Activated gamma-delta T cell (primary cell): ENCODE measurements at regions not wholly inside any gene's neighbourhood (a gene's known extent, or its start where the extent isn't known, plus 50 kb on each side); places are given as distances from the start of the nearest gene placed in this dataset.
"Not testable (repeated sequence)": the region's sequence is repeated elsewhere in the genome, so short reads cannot be mapped to it uniquely, and the experiment has no call there.

ENCODE experiments used
- DNase-seq: peaks from one replicate; lab custom pipeline; 2025; lab: John Stamatoyannopoulos, UW

DNA sequence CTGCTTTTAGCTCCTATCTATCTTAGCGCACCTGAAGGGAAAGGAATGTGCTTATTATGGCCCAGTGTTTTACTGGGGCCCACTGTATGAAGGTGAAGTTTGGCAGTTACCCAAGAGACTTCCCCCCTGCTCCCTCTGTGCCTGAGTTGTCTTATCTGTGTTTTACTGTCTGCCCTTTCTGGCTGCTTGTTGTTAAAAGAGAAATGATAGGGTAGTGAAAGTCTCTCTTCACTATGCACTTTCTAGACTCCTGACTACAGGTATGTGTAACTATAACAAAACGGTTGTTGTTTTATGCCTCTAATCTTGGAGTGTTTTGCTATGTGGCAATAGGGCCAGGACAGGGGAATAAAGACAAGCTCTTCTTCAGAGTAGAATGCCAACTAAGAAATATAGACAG is 326.9 kb downstream of the KIF20B start:
- no peak for DNase-seq

DNA sequence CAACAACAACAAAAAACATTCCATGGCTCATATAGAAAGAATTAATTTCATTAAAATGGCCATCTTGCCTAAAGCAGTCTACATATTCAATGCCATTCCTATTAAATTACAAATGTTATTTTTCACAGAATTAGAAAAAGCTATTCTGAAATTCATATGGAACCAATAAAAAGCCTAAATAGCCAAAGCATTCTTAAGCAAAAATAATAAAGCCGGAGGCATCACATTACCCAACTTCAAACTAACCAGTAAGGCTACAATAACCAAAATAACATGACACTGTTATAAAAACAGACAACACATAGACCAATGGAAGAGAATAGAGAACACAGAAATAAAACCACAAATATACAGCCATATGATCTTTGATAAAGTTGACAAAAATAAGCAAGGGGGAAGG is 330.4 kb downstream of the KIF20B start:
- DNase-seq = no peak

DNA sequence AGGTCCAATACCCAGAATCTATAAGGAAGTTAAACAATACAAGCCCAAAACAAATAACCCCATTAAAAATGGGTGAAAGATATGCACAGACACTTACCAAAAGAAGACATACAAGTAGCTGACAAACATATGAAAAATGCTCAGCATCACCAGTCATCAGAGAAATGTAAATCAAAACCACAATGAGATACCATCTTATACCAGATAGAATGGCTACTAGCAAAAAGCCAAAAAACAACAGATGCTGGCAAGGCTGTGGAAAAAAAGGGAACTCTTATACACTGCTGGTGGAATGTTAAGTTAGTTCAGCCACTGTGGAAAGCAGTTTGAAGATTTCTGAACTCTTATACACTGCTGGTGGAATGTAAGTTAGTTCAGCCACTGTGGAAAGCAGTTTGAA is 331.1 kb downstream of the KIF20B start:
- DNase-seq = no peak

DNA sequence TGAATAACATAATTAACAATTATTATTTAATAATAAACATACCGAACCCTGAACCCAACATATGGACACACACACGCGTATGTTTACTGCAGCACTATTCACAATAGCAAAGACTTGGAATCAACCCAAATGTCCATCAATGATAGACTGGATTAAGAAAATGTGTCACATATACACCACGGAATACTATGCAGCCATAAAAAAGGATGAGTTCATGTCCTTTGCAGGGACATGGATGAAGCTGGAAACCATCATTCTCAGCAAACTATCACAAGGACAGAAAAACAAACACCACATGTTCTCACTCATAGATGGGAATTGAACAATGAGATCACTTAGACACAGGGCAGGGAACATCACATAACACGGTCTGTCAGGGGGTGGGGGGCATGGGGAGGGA is 333.5 kb downstream of the KIF20B start:
- DNase-seq = not testable (repeated sequence)

DNA sequence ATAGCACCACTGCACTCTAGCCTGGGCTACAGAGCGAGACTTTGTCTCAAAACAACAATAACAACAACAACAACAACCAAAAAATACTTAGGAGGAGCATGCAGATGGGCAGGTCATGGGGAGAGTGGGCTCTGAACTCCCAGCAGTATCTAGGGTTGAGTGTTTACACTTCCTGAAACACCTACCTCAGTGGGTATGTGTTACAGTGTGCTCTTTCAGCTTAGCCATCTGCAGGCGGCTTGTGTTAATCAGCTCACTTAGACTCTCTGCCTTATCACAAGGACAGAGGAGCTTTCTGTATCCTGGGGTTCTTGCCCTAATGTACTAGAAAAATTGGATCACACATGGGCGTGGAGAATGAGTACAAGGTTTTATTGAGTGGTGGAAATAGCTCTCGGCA is 340.2 kb downstream of the KIF20B start:
- DNase-seq = no peak

DNA sequence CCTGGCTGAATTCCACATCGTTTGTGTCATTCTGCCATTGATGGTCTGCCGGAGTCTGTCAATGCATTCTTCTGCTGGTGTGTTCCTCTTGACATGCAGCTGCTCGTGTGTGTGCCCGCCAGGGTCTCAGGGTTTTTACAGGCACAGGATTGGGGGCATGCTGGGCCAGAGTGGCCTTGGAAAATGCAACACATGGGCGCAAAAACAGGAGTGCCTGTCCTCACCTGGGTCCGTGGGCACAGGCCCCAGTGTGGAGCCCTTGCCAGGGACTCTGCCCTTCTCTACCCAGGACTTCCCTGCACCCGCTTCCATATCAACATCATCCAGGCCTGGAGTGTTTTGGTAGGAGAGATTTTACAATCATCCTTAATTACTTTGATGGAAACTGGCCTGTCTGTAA is 340.7 kb downstream of the KIF20B start:
- no peak for DNase-seq

DNA sequence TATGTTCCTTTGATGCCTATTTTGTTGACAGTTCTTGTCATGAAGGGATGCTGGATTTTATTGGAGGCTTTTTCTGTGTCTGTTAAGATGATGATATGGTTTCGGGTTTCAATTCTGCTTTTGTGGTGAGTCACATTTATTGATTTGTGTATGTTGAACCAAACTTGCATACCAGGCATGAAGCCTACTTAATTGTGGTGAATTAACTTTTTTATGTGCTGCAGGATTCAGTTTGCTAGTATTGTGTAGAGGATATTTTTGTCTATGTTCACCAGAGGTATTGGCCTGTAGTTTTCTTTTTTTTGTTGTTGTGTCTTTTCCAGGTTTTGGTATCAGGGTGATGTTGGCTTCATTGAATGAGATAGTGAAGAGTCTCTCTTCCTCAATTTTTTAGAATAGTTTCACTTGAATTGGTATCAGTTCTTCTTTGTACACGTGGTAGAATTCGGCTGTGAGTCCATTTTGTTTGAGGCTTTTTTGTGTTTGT is 345.9 kb downstream of the KIF20B start:
- no peak for DNase-seq

DNA sequence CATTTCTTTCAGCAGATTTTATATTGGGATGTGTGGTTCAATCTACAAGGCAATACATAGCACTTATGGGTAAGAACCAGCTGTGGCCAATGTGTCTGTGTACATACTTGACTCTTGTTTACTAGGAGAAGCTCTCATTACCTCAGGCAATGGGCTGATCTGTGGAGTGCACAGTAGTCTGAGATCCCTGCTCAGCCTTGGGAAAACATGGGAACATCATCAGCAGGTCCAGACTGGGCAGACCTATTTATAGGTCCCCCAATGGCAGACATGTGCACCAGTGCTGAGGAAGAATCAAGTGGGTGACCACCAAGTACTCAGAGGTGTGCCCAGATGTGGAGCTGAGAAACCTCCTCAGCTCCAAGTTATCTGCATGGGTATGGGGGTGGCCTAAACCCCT is 349.7 kb downstream of the KIF20B start:
- no peak for DNase-seq

DNA sequence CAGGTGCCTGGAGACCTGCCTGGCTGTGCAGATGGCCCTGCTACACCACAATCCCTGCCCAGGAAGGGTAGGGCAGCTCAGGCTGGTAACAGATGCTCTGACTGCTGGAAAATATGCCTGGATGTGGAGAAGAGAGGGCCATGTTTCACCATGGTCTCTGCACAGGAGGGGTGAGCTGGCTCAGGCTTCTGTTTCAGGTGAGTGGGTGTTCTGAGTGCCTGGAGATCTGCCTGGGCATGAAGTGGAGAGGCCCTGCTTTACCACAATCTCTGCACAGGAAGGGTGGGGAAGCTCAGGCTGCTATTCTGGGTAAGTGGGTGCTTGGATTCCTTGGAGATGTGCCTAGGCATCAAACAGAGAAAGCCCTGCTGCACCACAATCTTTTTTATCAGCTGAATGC is 350.1 kb downstream of the KIF20B start:
- no peak for DNase-seq

DNA sequence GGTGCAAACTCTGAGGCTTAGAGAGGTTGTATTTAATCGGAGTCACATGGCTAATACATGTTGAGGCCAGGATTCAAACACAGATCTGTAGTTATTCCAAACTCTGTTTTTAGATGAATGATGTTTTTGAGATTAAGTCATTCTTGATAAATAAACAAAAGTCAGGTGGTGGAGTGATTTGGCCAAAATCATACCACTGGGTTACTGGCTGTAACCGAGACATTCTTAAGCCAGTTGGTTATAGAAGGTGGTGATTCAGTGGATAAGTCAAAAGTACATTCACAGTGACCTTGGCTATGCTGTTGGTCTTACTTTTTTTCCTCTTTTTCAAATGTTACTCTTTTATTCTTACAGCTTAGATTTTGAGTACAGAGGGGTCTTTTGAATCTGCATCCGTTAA is 361.4 kb downstream of the KIF20B start:
- DNase-seq = no peak

DNA sequence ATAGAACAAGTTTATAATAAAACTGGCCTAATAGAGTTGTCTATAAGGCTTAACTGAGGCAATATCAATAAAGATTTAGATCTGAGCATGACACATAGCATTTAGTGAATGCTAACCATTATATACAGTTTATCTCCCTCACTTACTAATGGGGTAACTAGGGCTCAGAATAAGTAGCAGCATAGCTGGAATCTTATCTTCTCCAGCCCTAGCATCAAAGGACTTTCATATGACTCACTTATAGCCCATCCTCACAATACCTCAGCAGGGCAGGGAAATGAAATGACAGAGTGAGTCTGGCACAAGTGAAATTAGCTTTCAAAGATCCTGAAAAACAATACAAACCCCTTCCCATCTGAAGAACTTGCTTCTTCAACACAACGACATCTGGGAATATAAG is 362.9 kb downstream of the KIF20B start:
- no peak for DNase-seq

DNA sequence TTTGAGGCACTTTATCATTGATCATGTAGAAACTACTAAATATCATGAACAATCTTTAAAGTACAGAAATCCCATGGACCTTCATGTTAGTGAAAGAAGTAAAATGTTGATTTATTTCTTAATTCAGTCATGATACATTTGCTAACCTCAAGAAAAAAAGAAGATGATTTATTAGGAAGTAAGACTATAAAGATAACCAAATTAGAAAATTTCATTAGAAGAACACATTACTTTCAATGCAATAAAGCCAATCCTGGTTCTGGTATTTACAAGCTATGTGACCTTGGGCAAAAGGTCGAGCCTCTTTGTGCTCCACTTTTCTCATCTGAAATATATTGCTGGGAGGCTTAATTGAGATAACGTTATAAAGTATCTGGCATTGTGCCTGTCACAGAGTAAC is 365.0 kb downstream of the KIF20B start:
- DNase-seq = no peak

DNA sequence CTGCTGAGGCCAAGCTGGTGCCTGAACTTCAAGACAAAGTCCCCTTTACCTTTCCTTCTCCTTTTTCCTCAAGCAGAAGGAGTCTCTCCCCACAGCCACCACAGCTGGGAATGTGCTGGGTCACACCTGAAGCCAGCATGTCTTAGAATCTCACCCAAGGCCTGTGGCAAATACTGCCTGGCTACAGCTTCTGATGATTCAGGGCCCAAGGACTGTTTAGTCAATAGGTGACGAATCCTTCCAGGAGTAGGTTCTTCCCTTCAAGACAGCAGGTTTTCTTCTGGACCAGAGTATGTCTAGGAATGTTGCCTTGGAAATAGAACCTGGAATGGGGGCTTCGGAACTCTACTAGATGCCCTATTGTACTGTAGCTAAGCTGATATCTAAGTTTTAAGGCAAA is 374.6 kb downstream of the KIF20B start:
- no peak for DNase-seq

DNA sequence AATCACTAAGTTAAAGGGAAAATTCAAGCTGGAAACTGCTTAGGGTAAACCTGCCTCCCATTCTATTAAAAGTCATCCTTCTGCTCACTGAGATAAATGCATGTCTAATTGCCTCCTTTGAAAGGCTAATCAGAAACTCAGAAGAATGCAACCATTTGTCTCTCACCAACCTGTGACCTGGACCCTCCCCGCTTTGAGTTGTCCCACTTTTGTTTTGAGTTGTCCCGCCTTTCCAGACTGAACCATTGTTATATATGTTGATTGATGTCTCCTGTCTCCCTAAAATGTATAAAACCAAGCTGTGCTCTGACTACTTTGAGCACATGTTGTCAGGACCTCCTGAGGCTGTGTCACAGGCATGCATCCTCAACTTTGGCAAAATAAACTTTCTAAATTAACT is 378.4 kb downstream of the KIF20B start:
- DNase-seq = no peak

DNA sequence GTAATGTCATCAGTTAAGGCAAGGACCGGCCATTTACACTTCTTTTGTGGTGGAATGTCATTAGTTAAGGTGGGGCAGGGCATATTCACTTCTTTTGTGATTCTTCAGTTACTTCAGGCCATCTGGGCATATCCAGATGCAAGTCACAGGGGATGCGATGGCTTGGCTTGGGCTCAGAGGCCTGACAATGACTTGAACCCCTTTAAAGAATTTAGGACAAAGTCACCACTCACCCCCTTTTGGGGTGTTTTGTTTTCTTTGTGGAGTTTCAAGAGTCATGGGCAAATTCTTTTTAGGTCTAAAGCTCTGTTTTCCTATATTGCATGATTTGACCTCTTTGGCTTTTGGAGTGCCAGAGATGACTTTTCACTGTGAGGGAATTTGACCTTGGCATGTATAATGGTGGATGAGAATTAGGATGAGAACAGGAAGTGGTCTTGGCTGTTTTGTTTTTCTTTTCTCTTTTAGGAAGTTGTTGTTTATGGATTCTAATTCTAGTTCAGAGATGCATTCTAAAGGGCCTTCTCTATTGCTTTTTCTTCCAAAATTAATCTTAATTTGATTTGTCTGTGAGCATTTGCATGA is 385.3 kb downstream of the KIF20B start:
- not testable (repeated sequence) for DNase-seq

DNA sequence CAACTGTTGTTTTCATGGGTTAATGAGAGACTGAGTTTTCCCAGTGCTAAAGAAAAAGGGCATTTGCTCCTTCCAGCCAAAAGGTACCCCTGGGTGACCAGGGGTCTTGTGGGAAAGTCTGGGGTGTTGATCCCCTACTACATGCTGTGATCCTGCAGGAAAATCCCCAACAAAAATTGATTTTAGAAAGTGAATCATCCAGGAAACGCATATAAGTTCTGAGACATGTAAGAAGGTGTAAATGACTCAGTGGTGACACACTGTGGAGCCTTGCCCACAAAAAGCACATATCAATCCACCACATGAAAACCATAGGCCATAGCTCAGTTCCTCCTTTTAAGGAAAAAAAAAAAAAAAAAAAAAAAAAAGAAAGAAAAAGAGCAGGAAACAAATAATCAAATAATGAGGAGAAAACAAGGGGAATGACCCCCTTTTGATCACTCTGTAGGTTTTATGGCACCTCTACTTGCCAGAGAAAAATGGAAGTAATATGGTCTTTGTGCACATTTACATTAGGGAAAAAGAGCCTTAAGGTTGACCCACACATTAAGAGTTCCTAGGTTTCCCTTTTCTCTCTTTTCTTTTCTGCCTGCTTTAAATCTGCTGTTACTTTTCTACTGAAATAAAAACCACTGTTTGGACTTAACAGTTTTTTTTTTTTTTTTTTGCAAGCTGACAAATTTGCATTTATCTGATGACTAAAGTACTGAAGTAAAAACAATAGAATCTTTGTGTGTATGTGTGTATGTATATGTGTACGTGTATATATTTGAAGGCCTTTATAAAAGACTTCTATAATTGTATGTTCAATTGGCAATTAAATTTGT is 386.0 kb downstream of the KIF20B start:
- no peak for DNase-seq

DNA sequence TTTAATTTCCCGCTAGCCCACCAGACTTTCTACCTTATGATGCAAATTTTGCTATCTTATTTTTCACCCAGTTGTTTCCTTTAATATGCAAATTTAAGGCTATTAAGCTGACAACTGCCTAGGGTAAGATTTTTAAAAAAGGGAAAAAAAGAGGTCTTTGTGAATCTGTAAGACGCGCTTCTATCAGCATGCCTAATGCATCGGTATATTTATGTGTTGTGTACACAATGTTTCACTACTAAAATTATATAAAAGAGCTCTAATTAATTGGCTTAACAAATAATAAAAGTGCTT is 386.6 kb downstream of the KIF20B start:
- no peak for DNase-seq

DNA sequence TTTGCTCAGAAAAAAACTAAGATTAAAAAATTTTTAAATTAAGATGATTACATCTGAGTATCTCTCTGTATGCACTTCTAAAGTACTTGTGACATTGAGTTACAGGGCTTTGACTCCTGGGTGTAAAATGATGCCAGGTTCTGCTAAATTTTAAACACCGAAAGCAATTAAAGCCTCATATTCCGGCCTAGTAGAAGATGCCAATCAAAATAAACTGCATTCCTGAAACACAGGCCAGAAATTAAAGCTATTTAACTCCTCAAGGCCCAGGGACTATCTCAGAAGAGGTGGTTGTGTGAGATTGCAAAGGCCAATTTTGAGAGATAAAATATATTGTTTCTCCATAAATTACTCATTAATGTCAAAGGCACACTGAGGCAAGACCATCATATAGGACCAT is 388.3 kb downstream of the KIF20B start:
- no peak for DNase-seq

DNA sequence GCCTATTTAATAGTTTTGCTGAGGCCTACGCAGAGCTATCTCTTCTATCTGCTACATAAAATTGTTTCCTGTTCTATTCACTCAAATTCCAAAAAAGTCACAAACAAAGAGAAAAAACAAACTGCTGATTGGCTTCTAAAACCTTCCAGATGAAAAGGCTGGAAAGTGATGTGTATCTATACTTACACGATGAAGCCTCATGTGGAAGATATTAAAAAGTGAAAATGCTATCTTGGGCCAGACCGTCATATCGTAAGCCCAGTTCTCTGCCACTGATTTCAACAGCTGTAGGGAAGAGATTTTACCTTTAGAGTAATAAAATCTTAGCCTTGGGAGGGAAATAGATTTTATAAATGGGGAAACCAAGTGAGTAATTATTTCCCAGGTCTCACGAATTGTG is 394.8 kb downstream of the KIF20B start:
- no peak for DNase-seq

DNA sequence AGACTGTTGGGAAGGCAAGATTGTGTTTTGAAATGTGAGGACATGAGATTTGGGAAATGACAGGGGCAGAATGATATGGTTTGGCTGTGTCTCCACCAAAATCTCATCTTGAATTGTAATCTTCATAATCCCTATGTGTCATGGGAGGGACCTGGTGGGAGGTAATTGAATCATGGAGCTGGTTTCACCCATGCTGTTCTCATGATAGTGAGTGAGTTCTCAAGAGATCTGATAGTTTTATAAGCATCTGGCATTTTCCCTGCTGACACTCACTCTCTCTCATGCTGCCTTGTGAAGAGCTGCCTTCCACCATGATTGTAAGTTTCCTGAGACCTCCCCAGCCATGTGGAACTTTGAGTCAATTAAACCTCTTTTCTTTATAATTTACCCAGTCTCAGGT is 406.2 kb downstream of the KIF20B start:
- DNase-seq = not testable (repeated sequence)

DNA sequence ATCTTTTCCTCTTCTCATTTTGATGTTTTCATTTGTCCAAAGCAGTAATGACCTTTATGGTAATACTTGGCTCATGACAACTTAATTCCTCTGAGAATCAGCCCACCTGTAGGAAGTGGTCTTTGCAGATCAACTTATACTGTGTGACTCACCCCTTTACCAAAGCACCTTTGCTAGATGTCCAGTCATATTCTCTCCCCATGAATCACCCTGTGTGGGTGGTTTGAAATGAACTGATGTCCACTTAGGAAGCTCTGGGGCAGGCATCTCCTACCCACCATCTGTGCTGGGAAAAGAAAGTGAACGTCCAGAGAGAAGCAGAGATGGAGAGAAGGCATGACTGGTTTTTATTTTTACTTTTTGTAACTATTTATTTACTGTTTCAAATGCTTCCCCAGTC is 410.3 kb downstream of the KIF20B start:
- no peak for DNase-seq

DNA sequence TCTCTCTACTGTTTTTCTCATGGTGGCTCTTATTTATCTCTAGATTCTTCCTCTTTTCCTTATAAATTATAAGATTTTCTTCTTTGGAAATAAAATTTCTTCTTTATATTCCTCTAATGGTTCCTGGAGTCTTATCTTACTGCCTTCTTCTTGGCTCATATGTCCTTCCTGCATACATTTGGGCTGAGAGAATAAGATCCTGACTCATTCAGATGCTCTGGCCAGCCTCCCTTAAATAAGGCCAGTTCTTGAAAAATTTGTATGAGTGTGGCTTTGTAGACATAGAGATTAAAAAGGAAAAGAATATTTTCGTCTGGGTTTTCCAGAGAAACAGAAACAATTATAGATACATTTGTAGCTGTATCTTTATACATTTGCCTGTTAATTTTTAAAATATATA is 411.3 kb downstream of the KIF20B start:
- no peak for DNase-seq

DNA sequence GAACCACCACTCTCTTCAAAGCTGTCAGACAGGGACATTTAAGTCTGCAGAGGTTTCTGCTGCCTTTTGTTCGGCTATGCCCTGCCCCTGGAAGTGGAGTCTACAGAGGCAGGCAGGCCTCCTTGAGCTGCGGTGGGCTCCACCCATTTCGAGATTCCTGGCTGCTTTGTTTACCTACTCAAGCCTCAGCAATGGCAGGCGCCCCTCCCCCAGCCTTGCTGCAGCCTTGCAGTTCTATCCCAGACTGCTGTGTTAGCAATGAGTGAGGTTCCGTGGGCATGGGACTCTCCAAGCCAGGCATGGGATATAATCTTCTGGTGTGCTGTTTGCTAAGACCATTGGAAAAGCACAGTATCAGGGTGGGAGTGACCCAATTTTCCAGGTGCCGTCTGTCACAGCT is 417.2 kb downstream of the KIF20B start:
- DNase-seq = not testable (repeated sequence)
